ENCODE measurements at regions not wholly inside any gene's neighbourhood (a gene's known extent, or its start where the extent isn't known, plus 50 kb on each side); places are given as distances from the start of the nearest gene placed in this dataset.

DNA sequence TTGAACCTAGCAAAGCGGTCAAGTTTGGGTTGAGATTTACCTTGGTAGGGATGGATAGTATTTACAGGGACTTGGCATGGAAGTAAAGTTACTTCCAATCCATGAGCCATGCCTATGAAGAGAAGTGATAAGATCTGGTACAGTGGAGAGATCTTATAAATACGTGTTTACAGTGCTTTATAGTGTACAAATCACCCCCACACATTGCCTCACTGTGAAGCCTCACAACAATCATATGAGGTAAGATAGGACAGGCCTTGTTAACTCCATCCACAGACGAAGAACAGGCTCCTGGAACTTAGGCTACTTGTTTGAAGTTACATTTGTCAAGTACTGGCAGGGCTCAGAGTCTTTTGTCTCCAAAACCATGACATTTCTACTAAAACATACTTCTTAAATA is 159.8 kb downstream of the PLPPR4 start (continued):
- no peak for TF ChIP-seq ZNF782 (CRISPR knock-in tag; IDR thresholded peaks at IDR 0.05; ENCODE audit: borderline replicate concordance)
- TF ChIP-seq MATR3 (CRISPR knock-in tag; IDR thresholded peaks at IDR 0.05), result no peak

- CTCF ChIA-PET (ENCODE audit: low intra/inter-chr PET ratio, low total read pairs), result no interaction called here
- Histone ChIP-seq H2AFZ (ENCODE audit: low read length) (no peak overlapping the region), H3K9ac (ENCODE audit: insufficient read depth, low read depth, low read length) (no peak overlapping the region), H3K9me3 (ENCODE audit: low read length) (no peaks in the 10 kb centered on the region), H3K4me3 (replicated peaks in 1 of 3; ENCODE audit: insufficient read depth in 1 of 3, low read depth in 2 of 3, low read length in 3 of 3) (no peak overlapping the region), H3K27ac (ENCODE audit: extremely low read length, insufficient read depth, low read length) (no peak overlapping the region), H3K4me1 (ENCODE audit: insufficient read depth, low read length) (no peaks in the 10 kb centered on the region), H4K20me1 (ENCODE audit: insufficient read depth, low read length) (no peaks in the 10 kb centered on the region), H3K79me2 (ENCODE audit: insufficient read depth, low read length) (no peaks in the 10 kb centered on the region), H3K27me3 (ENCODE audit: control insufficient read depth in 1 of 2, insufficient read depth in 2 of 2, low read length in 2 of 2) (0 out of 5 replicates have a peak, but pooled peaks cover 0 to 2% of the 10 kb centered on the region in 2 experiments), H3K36me3 (replicated peaks in 1 of 2; ENCODE audit: control insufficient read depth in 1 of 2, insufficient read depth in 2 of 2, low read length in 2 of 2) (no peaks in the 10 kb centered on the region), H3K4me2 (ENCODE audit: low read depth, low read length) (no peak overlapping the region)
- intact Hi-C loops (cut with micrococcal nuclease; ENCODE audit: unreplicated experiment) (no loop called here), in situ Hi-C loops (cut with HindIII; ENCODE audit: extremely low pct_ligation_motif_present, low pct_unique_long_range_greater_than_20kb) (no loop called here)
- no TSS peak for BruUV-seq (replicated peaks)
- ATAC-seq (no peak), DNase-seq (ENCODE audit: low spot score) (no peak), FAIRE-seq (no peak)
- 0% methylated on average over 1 of the region's 1 CpG for WGBS (ENCODE audit: low lambda C conversion rate)
- no peak for TF ChIP-seq ZNF280B (CRISPR knock-in tag; IDR thresholded peaks at IDR 0.05; ENCODE audit: borderline replicate concordance)
- no peak for TF ChIP-seq WIZ (CRISPR knock-in tag; IDR thresholded peaks at IDR 0.05)
- no peak for TF ChIP-seq ARNT2 (CRISPR knock-in tag; IDR thresholded peaks at IDR 0.05; ENCODE audit: low read depth)
- POLR2A ChIA-PET, result no interaction called here
These were observed 165.5 kb downstream of the PLPPR4 start for GRCh38 chr1:99429754-99430153.

DNA sequence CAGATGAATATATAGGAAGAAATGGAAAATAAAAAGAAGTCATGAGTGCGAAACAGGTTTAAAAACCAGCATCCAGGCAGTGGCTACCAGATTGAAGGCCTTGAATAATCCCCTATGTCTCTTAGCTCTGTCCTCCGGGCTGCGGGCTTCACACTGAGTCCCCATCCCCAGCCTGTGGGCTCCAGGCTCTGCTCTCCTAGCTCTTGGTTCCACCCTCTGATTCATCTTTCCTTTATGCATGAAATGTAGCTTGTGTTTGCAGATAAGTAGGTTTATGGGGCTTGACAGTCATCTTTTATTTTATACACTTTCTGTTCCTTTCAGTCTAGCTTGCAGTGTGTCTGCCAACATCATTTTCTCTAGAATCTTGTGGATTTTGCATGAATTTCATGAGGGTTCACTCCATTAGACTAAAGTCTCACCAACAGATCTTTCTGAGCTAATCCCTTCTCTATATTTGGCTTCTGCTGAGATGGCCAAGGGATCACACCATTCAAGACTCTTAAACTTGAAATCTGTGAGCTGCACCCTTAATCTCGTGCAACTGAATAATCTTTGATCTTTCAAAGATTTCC is 174.5 kb downstream of the PLPPR4 start:
- Histone ChIP-seq H3K4me3 (replicated peaks in 1 of 3; ENCODE audit: insufficient read depth in 1 of 3, low read depth in 2 of 3, low read length in 3 of 3) (no peak overlapping the region), H4K20me1 (ENCODE audit: insufficient read depth, low read length) (no peaks in the 10 kb centered on the region), H3K9me3 (ENCODE audit: low read length) (no peaks in the 10 kb centered on the region), H3K79me2 (ENCODE audit: insufficient read depth, low read length) (no peaks in the 10 kb centered on the region), H3K27me3 (ENCODE audit: control insufficient read depth in 1 of 2, insufficient read depth in 2 of 2, low read length in 2 of 2) (no peaks in the 10 kb centered on the region), H3K9ac (ENCODE audit: insufficient read depth, low read depth, low read length) (no peak overlapping the region), H3K4me2 (ENCODE audit: low read depth, low read length) (no peak overlapping the region), H2AFZ (ENCODE audit: low read length) (no peak overlapping the region), H3K4me1 (ENCODE audit: insufficient read depth, low read length) (no peaks in the 10 kb centered on the region), H3K27ac (ENCODE audit: extremely low read length, insufficient read depth, low read length) (no peak overlapping the region), H3K36me3 (replicated peaks in 1 of 2; ENCODE audit: control insufficient read depth in 1 of 2, insufficient read depth in 2 of 2, low read length in 2 of 2) (no peaks in the 10 kb centered on the region)
- FAIRE-seq, result no peak
- WGBS (ENCODE audit: low lambda C conversion rate), result 19% methylated on average over 4 of the region's 4 CpGs
- DNase-seq (ENCODE audit: low spot score), result no peak
- BruUV-seq (replicated peaks), result no TSS peak
- POLR2A ChIA-PET, result no interaction called here
- TF ChIP-seq GLI4 (CRISPR knock-in tag; IDR thresholded peaks at IDR 0.05; ENCODE audit: borderline replicate concordance) (no peak), ZNF224 (CRISPR knock-in tag; IDR thresholded peaks at IDR 0.05) (no peak), MNT (IDR thresholded peaks at IDR 0.05) (no peak), KMT2A (CRISPR knock-in tag; IDR thresholded peaks at IDR 0.05) (no peak)
- TF ChIP-seq, protein P1, sequence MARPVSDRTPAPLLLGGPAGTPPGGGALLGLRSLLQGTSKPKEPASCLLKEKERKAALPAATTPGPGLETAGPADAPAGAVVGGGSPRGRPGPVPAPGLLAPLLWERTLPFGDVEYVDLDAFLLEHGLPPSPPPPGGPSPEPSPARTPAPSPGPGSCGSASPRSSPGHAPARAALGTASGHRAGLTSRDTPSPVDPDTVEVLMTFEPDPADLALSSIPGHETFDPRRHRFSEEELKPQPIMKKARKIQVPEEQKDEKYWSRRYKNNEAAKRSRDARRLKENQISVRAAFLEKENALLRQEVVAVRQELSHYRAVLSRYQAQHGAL (CRISPR knock-in tag; IDR thresholded peaks at IDR 0.05; ENCODE audit: not compliant biosample characterization), result no peak
- no peak for ATAC-seq
- CTCF ChIA-PET (ENCODE audit: low intra/inter-chr PET ratio, low total read pairs), result no interaction called here
- in situ Hi-C loops (cut with HindIII; ENCODE audit: extremely low pct_ligation_motif_present, low pct_unique_long_range_greater_than_20kb) (no loop called here), intact Hi-C loops (cut with micrococcal nuclease; ENCODE audit: unreplicated experiment) (no loop called here)
